Epidermal melanocyte (primary cell): ENCODE measurements at regions not wholly inside any gene's neighbourhood (a gene's known extent, or its start where the extent isn't known, plus 50 kb on each side); places are given as distances from the start of the nearest gene placed in this dataset.

Experiments used
- DNase-seq: peaks from one replicate; pipeline ENCODE4 v3.0.0; 2011; ENCODE audit warnings: low spot score; ENCODE audit not compliant: insufficient read length

DNA sequence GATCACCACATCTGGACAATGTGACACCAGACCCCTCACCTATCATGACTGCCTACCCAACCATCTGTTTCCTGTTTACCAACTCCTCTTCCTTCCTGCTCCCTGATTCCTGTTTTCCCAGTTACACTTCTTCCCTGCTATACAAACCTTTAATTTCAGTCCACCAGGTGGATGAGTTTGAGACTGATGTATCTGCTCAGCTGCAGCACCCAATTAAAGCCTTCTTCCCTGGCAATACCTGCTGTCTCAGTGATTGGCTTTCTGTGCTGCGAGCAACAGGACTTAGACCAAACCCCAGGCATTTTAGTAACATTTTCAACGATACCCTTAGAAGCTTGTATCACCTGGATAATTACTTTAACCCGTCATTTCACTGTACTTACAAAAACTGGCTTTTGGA, 968.2 kb upstream of the NR2F2 start:
- no peak for DNase-seq

DNA sequence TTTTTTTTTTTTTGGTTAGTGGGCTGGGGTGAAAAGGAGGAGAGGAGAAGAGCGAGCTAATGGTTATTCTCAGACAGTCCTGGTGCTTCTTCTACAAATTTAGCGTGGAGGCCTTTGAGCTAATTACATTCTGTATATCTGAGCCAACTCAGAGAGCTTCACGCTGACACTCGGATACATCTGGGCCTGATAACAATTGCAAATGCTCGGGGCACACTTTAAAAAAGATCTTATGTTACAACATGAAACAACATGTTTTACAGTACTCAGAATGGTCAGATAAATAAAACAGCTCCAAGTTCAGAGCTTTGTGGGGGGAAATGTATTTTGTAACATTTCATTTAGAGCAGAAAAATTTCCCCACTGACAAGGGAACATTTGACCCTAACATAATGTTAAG, 966.9 kb upstream of the NR2F2 start:
- no peak for DNase-seq

DNA sequence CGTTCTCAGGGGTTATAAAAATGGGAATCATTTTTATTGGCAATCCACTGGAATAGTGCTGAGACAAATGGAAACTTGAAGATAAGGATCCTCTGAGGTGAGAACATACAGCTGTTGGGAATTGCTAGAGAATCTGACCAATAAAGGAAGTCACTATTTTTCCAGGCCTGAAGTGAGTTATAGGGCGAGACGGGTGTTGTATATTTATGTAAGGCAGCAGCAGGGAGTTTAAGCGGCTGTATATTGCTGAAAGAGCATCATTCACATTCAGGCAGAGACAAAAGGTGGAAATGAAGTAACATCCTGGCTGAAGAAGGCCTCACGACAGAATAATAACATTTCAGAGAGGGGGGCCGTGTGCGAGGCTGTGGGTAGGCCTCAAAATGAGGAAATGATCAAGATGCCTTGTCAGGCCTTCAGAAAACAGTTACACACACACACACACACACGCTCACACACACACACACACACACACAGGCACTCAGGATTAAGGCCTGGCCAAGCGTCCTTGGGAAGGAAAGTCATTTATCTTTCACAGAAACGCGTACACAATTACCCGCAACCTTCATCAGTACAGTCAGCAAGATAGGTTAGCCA, 964.9 kb upstream of the NR2F2 start:
- no peak for DNase-seq

DNA sequence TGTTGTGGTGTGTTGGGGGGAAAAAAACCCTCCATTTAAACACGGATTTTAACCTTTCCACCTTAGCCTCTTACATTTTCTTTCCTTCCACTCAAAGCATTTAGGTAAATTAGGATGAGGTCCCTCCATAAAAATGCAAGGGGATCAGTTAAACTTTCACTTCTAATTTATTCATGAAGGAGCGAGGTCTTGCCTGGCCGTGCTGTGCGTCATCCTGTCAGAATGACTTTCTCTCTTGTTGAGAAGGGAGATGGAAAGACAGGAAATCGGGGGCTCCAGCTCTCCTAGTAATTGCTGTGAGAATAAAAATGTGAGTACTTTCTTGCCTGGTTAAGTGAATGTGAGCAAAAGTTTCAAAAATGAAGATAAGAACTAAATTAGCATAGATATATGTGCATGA, 962.3 kb upstream of the NR2F2 start:
- no peak for DNase-seq

DNA sequence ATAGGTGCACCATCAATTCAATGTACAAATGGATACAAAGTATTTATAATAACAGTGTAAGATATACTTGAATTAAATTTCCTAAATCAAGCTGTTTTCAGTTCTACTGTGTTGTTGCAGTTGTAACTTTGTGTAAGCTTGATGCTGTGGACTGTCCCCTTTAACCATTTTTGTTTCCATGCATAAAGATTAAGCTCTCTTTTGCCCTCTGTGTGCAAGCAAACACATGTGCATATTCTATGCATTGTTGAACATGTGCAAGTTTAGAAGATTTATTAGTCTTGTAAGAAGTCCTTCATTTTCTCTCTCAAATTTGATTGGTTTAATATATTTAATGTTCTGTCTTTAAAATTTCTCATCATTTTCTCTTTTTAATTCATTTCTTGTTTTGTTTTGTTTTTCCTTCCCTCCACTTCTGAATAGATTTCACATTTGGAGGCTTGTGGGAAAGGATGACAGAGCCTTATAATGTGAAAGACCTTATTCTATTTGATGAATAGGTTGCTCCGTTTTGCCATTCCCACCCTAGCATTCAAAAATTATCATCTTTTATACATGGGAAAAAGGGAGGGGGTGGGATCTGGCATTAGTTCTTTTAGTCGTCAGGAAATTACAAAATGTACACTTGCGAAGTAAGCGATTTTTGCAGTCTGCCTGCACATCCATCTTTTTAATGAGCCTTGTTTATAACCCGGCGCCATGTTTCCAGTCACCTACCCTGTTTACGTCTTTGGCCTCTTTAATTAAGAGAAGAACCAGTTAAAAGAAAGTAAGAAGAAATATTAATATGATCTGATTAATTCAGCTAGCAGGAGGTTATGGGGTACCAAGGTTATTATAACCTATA, 961.5 kb upstream of the NR2F2 start:
- DNase-seq, result no peak

DNA sequence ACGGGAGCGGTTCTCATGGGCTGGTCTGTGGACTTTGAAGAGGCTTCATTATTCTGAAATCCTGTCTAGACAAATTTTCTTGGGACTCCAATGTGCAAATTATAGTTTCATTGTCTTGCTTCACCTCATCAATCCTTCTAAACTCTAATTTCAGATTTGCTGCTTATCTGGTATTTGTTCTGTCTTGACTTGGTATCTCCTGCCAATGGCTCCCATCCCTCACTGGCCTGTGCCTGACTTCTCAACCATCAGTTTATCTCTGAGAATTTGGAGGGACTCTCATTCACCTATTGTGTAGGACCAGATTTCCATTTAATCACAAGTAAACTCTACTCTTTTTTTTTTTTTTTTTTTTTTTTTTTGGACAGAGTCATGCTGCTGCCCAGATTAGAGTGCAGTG, 960.2 kb upstream of the NR2F2 start:
- no peak for DNase-seq

DNA sequence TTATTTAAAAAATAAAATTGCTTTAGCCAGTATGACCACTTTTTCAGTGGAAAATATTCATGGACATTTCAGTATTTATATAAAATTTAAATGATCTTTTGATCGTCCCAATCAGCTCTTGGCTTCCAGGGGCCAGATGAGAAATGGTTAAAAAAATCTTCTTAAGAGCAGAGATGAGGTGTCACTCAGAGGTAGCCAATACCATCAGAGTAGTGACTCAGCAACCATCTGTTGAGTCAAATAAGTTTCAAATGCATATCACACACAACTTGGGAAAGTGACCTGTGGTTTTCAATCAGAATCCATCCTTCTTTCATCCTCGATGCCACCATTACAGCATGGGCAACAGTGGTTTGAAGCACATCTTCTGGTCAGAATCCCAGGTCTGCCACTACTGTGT, 958.8 kb upstream of the NR2F2 start:
- no peak for DNase-seq

DNA sequence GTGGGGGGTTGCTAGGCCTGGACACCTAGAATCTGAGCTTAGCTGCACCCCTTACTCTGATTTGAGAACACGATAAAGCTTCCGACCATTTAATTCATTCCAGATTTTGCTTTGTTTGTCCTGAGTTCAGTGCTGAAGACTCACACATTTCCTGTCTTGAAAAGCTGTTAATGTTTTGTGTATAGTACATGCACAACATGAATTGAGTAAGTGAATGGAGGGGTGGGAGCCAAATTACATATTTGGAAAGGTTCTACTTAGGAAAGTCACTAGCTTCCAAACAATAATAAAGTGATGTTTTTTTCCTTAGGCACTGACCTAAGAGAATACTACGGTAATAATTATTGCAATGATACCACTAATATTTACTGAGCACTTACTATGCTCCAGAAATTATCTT, 955.2 kb upstream of the NR2F2 start:
- DNase-seq, result no peak

DNA sequence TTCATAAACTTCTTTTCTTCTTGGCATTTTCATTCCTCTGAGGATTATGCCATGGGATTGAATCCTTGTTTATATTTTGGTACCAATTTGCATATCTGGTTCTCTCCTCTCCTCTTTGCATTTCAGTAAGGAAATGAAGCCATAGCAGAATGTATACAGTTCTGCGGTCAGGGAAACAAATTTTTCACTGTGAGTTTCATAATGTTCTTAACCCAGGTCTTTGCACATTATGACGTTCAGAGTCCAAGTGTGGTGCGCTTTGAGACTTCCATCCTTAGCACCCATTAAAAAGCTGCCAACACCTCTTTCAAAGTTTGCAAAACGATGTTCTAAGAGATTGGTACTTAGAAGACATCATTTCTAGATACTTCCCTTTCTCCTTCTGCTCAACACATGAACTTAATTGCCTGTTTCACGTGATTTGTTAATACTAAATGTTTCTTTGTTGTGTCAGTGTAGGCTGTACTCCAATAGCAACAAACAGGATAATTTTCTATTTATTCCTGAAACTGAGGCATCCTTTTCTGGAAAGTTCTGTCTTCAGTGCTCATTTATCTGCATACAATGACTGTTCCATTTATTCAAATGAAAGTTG, 953.1 kb upstream of the NR2F2 start:
- DNase-seq, result no peak

DNA sequence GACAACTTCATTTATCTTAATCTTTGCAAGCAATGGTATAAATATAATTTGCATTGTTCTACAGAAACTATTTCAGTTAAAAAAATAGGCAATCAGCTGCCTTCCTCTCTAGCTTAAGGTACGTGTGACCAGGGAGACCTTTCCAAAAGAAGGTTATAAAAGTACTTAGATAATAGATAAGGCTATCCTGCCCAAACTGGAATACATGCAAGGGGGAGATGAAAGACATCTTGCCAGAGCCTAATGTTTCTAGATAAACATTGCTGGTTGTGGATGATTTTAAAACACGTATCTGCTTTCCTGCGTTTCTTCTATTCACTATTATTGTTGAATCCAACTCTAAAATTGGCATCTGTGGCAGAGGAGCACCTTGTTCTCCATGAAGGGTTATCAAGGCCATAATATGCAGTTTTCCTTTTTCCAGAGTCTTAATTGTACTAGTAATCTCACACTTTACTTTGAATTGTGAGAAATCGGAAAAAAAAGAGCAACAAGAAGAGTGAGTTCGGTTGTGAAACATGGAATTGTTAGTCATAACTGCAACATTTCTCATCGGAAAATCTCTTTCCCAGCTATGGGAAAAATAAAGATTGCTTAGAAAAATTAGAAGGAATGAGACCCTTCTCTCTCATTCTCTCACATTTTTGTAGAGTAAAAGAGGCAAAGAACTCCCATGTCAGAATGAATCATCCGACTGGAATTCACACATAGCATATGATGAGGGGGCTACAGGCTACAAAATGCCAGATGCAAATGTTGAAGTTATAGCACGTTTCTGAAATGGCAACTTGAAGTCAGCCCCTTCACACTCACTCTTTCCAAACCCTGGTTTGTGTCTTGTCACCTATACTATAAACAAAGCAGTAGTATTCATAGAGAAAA, 936.1 kb upstream of the NR2F2 start:
- no peak for DNase-seq

DNA sequence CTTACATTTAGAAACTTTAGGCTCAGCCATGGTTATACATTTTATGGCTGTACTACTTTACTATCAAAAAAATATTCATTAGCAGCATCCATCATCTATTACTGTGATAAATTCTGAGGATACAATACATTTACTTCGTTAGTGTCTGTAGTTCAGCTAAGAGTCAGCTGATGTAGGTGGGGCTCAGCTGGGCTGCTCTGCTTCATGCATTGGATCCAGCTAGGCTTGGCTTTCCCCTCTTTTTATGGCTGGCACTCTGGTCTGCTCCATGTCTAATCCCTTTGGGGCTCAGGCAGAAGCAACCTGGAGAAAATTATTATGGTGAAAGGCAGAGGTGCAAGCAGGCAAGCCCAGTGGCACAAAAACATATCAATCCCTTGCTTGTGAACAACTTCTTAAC, 930.1 kb upstream of the NR2F2 start:
- no peak for DNase-seq

DNA sequence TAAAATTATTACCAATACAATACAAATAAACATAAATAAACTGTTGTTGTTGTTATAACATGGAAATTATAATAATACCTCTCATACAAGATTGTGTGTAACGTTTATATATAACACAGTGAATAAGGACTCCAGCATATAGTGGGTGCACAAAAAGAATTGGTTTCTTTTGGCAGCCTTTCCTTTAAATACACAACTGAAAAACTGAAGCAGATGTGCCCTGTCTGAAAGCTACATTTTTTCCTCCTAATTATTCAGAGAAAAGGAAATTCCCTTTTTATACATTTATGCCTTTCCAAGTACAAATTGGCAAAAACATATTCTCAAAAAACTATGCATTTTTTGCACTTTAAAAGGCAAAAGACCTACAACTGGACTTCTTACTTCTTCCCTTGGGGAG, 928.9 kb upstream of the NR2F2 start:
- no peak for DNase-seq

DNA sequence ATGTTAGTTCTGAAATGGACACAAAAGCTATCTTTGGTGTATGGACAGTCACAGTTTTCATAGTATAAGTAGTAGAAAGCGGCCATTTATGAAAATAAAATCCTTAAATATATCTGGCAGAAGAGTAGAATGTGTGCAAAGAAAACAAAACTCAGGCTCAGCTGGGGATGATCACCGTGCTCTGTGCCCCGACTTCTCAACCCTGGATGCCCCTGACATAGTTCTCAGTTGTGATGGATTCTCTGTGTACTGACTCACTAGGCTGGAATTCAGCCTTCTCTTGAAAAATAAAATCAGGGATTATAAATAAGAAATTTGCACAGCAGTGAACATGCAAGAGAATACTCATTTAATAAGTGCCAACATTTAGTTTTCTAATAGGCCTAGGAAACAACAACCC, 925.1 kb upstream of the NR2F2 start:
- no peak for DNase-seq

DNA sequence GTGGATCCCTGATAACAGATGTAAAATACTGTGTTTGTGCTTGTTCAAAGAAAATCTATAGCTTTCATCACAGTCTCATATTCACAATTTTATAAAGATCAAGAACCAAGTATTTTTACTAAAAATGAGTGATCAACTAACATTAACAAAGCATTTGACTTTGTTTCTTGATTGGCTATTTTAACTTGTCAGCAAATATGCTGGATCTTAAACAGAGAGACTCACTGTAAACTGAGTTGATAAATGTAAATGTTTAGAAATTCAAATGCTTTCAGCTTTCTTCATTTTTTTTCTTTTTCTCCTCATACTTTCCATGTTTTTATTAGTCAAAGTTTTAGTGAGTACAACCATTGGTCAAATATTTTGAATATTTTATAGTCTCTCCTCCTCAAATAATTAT, 923.0 kb upstream of the NR2F2 start:
- no peak for DNase-seq

DNA sequence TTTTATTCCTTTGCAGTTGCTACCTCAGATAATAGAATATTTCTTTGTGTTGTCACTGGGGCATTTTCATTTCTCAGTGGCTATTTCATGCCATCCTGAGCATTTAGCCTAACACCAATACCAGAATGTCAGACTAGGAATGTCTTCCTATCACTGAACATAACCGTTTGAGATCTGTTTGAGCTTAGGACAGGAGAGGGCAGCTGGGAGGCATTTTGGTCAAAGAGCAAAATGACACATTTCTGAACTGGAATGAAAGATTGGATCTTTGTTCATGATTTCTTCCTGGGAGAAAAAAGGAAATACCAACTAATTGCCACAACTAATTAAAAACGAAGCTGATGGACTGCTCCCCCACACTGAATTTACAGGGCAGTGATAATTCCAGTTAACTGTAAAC, 921.3 kb upstream of the NR2F2 start:
- no peak for DNase-seq

DNA sequence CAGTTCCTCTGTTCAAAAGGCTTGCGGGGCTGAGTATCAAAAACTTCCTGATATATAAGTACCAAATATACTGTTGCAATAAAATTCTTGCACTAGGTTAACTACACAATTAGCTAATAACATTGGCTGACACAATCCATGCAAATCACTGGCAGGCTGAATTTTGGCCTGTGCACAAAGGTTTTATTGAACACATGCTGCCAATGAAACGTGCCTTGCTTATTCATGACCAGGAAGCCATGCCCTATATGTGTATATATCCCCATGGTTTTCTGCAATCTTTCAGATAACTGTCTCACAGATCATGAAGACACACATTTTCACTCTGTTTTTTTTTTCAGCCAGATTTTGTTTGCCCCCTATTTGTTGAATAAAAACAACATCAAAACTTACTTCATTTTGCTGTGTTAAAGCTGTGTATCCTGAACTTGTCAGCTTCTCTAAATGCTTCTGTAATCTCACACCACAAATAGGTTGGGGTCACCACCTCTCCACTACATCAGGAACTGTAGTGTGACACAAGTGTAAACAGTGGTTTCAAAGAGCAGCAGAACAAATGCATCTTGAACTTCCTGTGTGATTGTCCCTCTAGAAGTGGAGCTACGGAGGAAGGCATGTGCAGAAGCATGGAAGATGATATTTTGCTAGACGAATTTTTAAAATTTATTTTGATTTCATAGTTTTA, 920.7 kb upstream of the NR2F2 start:
- DNase-seq, result no peak

DNA sequence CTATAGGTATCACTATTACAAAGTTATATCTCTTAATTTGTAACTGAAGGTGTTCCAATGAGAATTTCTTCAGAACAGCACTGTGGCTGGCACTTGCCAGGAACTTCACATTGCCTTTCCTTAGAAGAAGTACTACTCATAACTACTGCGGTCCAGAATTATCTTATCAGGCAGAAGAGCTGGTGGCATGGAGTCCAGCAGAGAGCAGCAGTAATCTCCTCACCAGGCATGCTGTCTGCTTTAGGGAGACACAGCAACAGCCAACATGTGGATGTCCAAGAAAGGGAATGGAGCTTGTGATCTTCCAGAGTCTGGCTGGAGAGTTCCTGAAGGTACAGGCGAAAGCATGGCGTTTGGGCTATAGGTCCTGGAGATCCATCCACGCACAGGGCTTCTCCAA, 919.7 kb upstream of the NR2F2 start:
- no peak for DNase-seq

DNA sequence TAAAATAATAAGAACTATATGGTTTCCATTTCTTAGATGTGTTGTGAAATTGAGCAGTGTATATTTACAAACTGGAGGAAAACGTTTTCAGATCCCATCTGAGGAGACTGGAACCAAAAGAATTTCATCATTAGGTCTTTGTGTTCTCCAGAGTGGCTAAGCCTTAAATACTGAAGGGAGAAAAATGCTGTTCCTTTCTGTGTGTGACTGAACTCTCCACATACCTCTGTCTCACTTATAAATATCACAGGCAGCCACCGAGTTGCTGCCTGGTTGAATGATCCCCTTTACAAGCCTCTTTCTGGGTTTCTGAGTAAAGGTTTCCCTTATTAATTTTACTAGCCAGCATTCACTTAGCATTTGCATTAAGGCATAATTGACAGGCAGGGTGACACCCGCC, 913.9 kb upstream of the NR2F2 start:
- no peak for DNase-seq

DNA sequence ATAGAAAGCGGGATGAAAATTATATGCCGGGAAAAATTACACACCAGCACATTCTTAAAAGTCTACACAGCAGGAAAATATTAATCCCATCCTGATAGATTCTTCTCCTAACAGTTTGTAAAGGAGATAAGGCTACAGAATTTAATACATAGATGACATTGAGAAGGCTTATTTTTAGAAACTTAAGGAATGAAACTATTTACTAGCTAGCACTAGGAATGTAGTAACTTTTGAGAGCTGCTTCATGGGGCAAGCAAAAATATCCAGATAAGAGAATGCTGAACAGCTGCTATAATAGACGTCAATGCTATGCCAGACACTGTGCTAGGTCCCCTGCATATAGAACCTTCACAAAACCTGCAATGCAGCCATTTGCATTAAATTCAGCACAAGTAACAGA, 912.7 kb upstream of the NR2F2 start:
- no peak for DNase-seq

DNA sequence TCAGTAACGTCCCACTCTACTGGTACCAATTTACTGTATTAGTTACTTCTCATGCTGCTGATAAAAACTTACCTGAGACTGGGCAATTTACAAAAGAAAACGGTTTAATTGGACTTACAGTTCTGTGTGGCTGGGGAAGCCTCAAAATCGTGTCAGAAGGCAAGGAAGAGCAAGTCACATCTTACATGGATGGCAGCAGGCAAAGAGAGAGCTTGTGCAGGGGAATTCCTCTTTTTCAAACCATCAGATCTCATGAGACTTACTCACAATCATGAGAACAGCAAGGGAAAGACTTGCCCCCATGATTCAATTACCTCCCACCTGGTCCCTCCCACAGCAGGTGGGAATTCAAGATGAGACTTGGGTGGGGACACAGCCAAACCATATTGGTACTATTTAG, 908.2 kb upstream of the NR2F2 start:
- no peak for DNase-seq

DNA sequence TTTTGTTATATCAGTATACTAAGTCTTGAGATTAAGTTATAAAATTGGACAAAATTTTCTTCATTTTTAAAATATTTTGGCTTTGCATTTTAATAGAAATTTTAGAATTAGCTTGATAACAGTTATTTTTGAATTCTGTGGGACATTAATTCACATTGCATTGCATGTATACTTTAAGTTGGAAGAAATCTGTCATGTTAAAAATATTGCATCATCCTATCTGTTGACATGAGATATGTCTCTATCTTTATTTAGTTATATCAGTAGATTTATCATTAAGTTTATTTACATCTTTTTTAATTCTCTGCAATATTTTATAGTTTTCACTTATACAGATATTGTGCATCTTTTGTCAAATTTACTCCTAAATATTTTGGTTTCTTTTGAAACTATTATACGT, 904.6 kb upstream of the NR2F2 start:
- no peak for DNase-seq
